ENCODE measurements at regions not wholly inside any gene's neighbourhood (a gene's known extent, or its start where the extent isn't known, plus 50 kb on each side); places are given as distances from the start of the nearest gene placed in this dataset.
"Not testable (repeated sequence)": the region's sequence is repeated elsewhere in the genome, so short reads cannot be mapped to it uniquely, and the experiment has no call there.

- Histone ChIP-seq H3K4me3 (ENCODE audit: low read depth, low read length) (no peak overlapping the region), H2AFZ (ENCODE audit: insufficient read depth, low read length, poor library complexity) (no peak overlapping the region), H3K27ac (ENCODE audit: low read depth, low read length) (no peak overlapping the region), H3K9me3 (ENCODE audit: insufficient read depth, low read depth, low read length) (no peaks in the 10 kb centered on the region), H3K79me1 (ENCODE audit: low read length) (no peaks in the 10 kb centered on the region), H2BK5ac (ENCODE audit: low read depth, low read length, poor library complexity) (no peak overlapping the region), H3K4me2 (ENCODE audit: low read length) (no peak overlapping the region), H2AK5ac (ENCODE audit: low read length) (no peak overlapping the region), H4K12ac (ENCODE audit: low read depth, low read length) (no peak overlapping the region), H3K27me3 (ENCODE audit: insufficient read depth, low read length) (no peaks in the 10 kb centered on the region), H3K9ac (ENCODE audit: low read length) (no peak overlapping the region), H3K4me1 (ENCODE audit: control insufficient read depth in 1 of 2, insufficient read depth in 2 of 2, low read length in 2 of 2) (peaks cover 0 to 4% of the 10 kb centered on the region in 2 experiments), H3K79me2 (ENCODE audit: control insufficient read depth, insufficient read depth, low read length, poor library complexity) (no peaks in the 10 kb centered on the region), H2BK120ac (ENCODE audit: insufficient read depth, low read length, poor library complexity) (no peak overlapping the region), H3K14ac (ENCODE audit: low read length) (no peak overlapping the region), H3K18ac (ENCODE audit: low read length) (no peak overlapping the region), H4K8ac (ENCODE audit: low read depth, low read length) (no peak overlapping the region), H3K36me3 (ENCODE audit: control insufficient read depth in 1 of 2, insufficient read depth in 2 of 2, low read length in 2 of 2) (no peaks in the 10 kb centered on the region), H4K91ac (ENCODE audit: low read depth, low read length) (no peak overlapping the region), H3K4ac (ENCODE audit: low read depth, low read length) (no peak overlapping the region), H2BK12ac (ENCODE audit: low read length) (no peak overlapping the region), H3K23ac (ENCODE audit: low read length) (no peak overlapping the region)
- DNase-seq, result no peak
- WGBS (ENCODE audit: extremely low coverage, insufficient coverage, insufficient read length), result no CpG with 5 or more reads among the region's 2 CpGs
These were observed 459.8 kb upstream of the FSIP2 start for GRCh38 chr2:185278761-185279160.

GRCh38 chr2:185279999-185280398 lies 458.6 kb upstream of the FSIP2 start:
- H3K4ac ChIP-seq (ENCODE audit: low read depth, low read length), result no peak overlapping the region
- H3K4me1 ChIP-seq (ENCODE audit: control insufficient read depth in 1 of 2, insufficient read depth in 2 of 2, low read length in 2 of 2), result peaks cover 0 to 4% of the 10 kb centered on the region in 2 experiments
- H2BK5ac ChIP-seq (ENCODE audit: low read depth, low read length, poor library complexity), result no peak overlapping the region
- no peaks in the 10 kb centered on the region for H3K27me3 ChIP-seq (ENCODE audit: insufficient read depth, low read length)
- H3K18ac ChIP-seq (ENCODE audit: low read length), result no peak overlapping the region
- H3K4me2 ChIP-seq (ENCODE audit: low read length), result no peak overlapping the region
- H3K4me3 ChIP-seq (ENCODE audit: low read depth, low read length), result no peak overlapping the region
- no peak overlapping the region for H3K23ac ChIP-seq (ENCODE audit: low read length)
- no peak overlapping the region for H2AFZ ChIP-seq (ENCODE audit: insufficient read depth, low read length, poor library complexity)
- no peak overlapping the region for H4K12ac ChIP-seq (ENCODE audit: low read depth, low read length)
- no peak overlapping the region for H3K9ac ChIP-seq (ENCODE audit: low read length)
- H3K9me3 ChIP-seq (ENCODE audit: insufficient read depth, low read depth, low read length), result no peaks in the 10 kb centered on the region
- H4K91ac ChIP-seq (ENCODE audit: low read depth, low read length), result no peak overlapping the region
- peak in 1 of 2 donors; percentile 47 for DNase-seq
- H3K27ac ChIP-seq (ENCODE audit: low read depth, low read length), result no peak overlapping the region
- no peak overlapping the region for H2AK5ac ChIP-seq (ENCODE audit: low read length)
- H2BK120ac ChIP-seq (ENCODE audit: insufficient read depth, low read length, poor library complexity), result no peak overlapping the region
- no peak overlapping the region for H3K14ac ChIP-seq (ENCODE audit: low read length)
- H2BK12ac ChIP-seq (ENCODE audit: low read length), result no peak overlapping the region
- H3K79me1 ChIP-seq (ENCODE audit: low read length), result no peaks in the 10 kb centered on the region
- no peaks in the 10 kb centered on the region for H3K79me2 ChIP-seq (ENCODE audit: control insufficient read depth, insufficient read depth, low read length, poor library complexity)
- H4K8ac ChIP-seq (ENCODE audit: low read depth, low read length), result no peak overlapping the region
- H3K36me3 ChIP-seq (ENCODE audit: control insufficient read depth in 1 of 2, insufficient read depth in 2 of 2, low read length in 2 of 2), result no peaks in the 10 kb centered on the region

DNA sequence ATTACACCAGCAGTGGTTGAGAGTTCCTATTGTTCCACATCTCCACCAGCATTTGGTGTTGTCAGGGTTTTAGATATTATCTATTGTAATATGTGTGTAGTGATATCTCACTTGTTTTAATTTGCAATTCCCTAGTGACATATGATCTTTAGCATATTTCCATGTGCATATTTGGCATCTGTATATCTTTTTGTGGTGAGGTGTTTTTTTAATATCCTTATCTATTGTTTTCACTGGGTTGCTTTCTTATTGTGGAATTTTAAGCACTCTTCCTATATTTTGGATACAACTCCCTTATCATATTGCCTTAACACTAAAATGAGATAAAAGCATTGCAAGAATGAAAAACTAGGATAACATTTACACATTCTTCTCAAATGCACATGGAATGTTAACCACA lies 453.9 kb upstream of the FSIP2 start:
- H2AFZ ChIP-seq (ENCODE audit: insufficient read depth, low read length, poor library complexity), result no peak overlapping the region
- H2BK12ac ChIP-seq (ENCODE audit: low read length), result no peak overlapping the region
- no peaks in the 10 kb centered on the region for H3K9me3 ChIP-seq (ENCODE audit: insufficient read depth, low read depth, low read length)
- H3K14ac ChIP-seq (ENCODE audit: low read length), result no peak overlapping the region
- no peak overlapping the region for H4K12ac ChIP-seq (ENCODE audit: low read depth, low read length)
- H3K4me3 ChIP-seq (ENCODE audit: low read depth, low read length), result no peak overlapping the region
- no peaks in the 10 kb centered on the region for H3K79me2 ChIP-seq (ENCODE audit: control insufficient read depth, insufficient read depth, low read length, poor library complexity)
- H3K23ac ChIP-seq (ENCODE audit: low read length), result no peak overlapping the region
- H3K27me3 ChIP-seq (ENCODE audit: insufficient read depth, low read length), result no peaks in the 10 kb centered on the region
- H3K18ac ChIP-seq (ENCODE audit: low read length), result no peak overlapping the region
- H2BK5ac ChIP-seq (ENCODE audit: low read depth, low read length, poor library complexity), result no peak overlapping the region
- H3K4me1 ChIP-seq (ENCODE audit: control insufficient read depth in 1 of 2, insufficient read depth in 2 of 2, low read length in 2 of 2), result no peaks in the 10 kb centered on the region
- no peak overlapping the region for H2AK5ac ChIP-seq (ENCODE audit: low read length)
- no peak overlapping the region for H2BK120ac ChIP-seq (ENCODE audit: insufficient read depth, low read length, poor library complexity)
- DNase-seq, result peak; percentile 1 to 56
- no peaks in the 10 kb centered on the region for H3K36me3 ChIP-seq (ENCODE audit: control insufficient read depth in 1 of 2, insufficient read depth in 2 of 2, low read length in 2 of 2)
- no peak overlapping the region for H4K91ac ChIP-seq (ENCODE audit: low read depth, low read length)
- no peak overlapping the region for H4K8ac ChIP-seq (ENCODE audit: low read depth, low read length)
- no peak overlapping the region for H3K4ac ChIP-seq (ENCODE audit: low read depth, low read length)
- no peak overlapping the region for H3K9ac ChIP-seq (ENCODE audit: low read length)
- no peak overlapping the region for H3K4me2 ChIP-seq (ENCODE audit: low read length)
- H3K27ac ChIP-seq (ENCODE audit: low read depth, low read length), result no peak overlapping the region
- H3K79me1 ChIP-seq (ENCODE audit: low read length), result no peaks in the 10 kb centered on the region

DNA sequence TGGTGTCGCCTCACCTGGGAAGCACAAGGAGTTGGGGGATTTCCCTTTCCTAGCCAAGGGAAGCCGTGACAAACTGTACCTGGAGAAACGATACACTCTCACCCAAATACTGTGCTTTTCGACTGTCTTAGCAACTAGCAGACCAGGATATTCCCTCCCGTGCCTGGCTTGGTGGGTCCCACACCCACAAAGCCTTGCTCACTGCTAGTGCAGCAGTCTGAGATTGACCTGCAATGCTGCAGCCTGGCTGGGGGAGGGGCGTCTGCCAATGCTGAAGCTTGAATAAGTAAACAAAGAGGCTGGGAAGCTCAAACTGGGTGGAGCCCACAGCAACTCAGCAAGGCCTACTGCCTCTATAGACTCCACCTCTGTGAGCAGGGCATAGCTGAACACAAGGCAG lies 448.6 kb upstream of the FSIP2 start:
- H2BK5ac ChIP-seq (ENCODE audit: low read depth, low read length, poor library complexity); H4K8ac ChIP-seq (ENCODE audit: low read depth, low read length); H3K4me2 ChIP-seq (ENCODE audit: low read length); H3K9me3 ChIP-seq (ENCODE audit: insufficient read depth, low read depth, low read length); H2AFZ ChIP-seq (ENCODE audit: insufficient read depth, low read length, poor library complexity); H3K4me3 ChIP-seq (ENCODE audit: low read depth, low read length); H4K12ac ChIP-seq (ENCODE audit: low read depth, low read length); H3K79me2 ChIP-seq (ENCODE audit: control insufficient read depth, insufficient read depth, low read length, poor library complexity); H3K36me3 ChIP-seq (ENCODE audit: control insufficient read depth in 1 of 2, insufficient read depth in 2 of 2, low read length in 2 of 2); H3K27ac ChIP-seq (ENCODE audit: low read depth, low read length); H3K14ac ChIP-seq (ENCODE audit: low read length); H3K4me1 ChIP-seq (ENCODE audit: control insufficient read depth in 1 of 2, insufficient read depth in 2 of 2, low read length in 2 of 2); H2BK12ac ChIP-seq (ENCODE audit: low read length); H3K4ac ChIP-seq (ENCODE audit: low read depth, low read length); H2AK5ac ChIP-seq (ENCODE audit: low read length); H3K27me3 ChIP-seq (ENCODE audit: insufficient read depth, low read length); H4K91ac ChIP-seq (ENCODE audit: low read depth, low read length); H3K23ac ChIP-seq (ENCODE audit: low read length); H3K9ac ChIP-seq (ENCODE audit: low read length); H2BK120ac ChIP-seq (ENCODE audit: insufficient read depth, low read length, poor library complexity); H3K79me1 ChIP-seq (ENCODE audit: low read length); H3K18ac ChIP-seq (ENCODE audit: low read length): not testable (repeated sequence)
- peak in 1 of 2 donors; percentile 2 for DNase-seq
- WGBS (ENCODE audit: extremely low coverage, insufficient coverage, insufficient read length), result no CpG with 5 or more reads among the region's 6 CpGs

Data from trophoblast cell (in vitro differentiated cells and primary cell).